ENCODE measurements at regions not wholly inside any gene's neighbourhood (a gene's known extent, or its start where the extent isn't known, plus 50 kb on each side); places are given as distances from the start of the nearest gene placed in this dataset.
"Not testable (repeated sequence)": the region's sequence is repeated elsewhere in the genome, so short reads cannot be mapped to it uniquely, and the experiment has no call there.

DNA sequence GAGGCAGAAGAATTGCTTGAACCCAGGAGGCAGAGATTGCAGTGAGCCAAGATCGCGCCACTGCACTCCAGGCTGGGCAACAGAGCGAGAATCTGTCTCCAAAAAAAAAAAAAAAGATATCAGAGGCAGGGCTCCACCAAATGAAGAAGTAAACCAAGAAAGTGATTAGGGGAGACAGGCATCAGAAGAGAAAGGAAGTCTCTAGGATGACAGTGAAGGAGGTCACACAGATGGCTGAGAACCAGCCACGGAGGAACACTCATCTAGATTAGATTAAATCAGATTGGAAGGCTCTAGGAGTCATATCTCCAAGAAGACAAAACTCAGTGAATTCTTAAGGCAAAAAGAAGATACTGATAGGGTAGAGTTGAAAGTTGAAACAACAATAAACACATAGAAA lies 102.2 kb upstream of the CCDC28A start:
- H3K27ac Mint-ChIP-seq: no peak overlapping the region
- no peak overlapping the region for H3K4me3 ChIP-seq (ENCODE audit: low read length)
- H3K27me3 Mint-ChIP-seq: no peaks in the 10 kb centered on the region
- H3K4me1 ChIP-seq (ENCODE audit: insufficient read depth, low read length): no peaks in the 10 kb centered on the region
- H3K36me3 ChIP-seq (ENCODE audit: insufficient read depth, low read length): no peaks in the 10 kb centered on the region
- H3K36me3 Mint-ChIP-seq (ENCODE audit: low read depth): no peaks in the 10 kb centered on the region
- ATAC-seq (ENCODE audit: poor library complexity) (no peak), DNase-seq (no peak)
- CTCF ChIA-PET: no interaction called here
- POLR2A ChIA-PET: no interaction called here
- TF ChIP-seq, protein P1, sequence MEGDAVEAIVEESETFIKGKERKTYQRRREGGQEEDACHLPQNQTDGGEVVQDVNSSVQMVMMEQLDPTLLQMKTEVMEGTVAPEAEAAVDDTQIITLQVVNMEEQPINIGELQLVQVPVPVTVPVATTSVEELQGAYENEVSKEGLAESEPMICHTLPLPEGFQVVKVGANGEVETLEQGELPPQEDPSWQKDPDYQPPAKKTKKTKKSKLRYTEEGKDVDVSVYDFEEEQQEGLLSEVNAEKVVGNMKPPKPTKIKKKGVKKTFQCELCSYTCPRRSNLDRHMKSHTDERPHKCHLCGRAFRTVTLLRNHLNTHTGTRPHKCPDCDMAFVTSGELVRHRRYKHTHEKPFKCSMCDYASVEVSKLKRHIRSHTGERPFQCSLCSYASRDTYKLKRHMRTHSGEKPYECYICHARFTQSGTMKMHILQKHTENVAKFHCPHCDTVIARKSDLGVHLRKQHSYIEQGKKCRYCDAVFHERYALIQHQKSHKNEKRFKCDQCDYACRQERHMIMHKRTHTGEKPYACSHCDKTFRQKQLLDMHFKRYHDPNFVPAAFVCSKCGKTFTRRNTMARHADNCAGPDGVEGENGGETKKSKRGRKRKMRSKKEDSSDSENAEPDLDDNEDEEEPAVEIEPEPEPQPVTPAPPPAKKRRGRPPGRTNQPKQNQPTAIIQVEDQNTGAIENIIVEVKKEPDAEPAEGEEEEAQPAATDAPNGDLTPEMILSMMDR (IDR thresholded peaks at IDR 0.05): no peak
- no peak overlapping the region for H3K4me3 Mint-ChIP-seq
- intact Hi-C loops (cut with DNase I, micrococcal nuclease): no loop called here
- H3K4me1 Mint-ChIP-seq (ENCODE audit: low read depth): no peaks in the 10 kb centered on the region
- no peaks in the 10 kb centered on the region for H3K9me3 ChIP-seq (ENCODE audit: control insufficient read depth in 1 of 2, insufficient read depth in 1 of 2, low read length in 2 of 2)
- H3K27me3 ChIP-seq (ENCODE audit: control insufficient read depth in 1 of 2, insufficient read depth in 2 of 2, low read length in 2 of 2): no peaks in the 10 kb centered on the region
- no peaks in the 10 kb centered on the region for H3K9me3 Mint-ChIP-seq
- no peak overlapping the region for H3K27ac ChIP-seq (ENCODE audit: low read depth in 1 of 2, low read length in 2 of 2)

DNA sequence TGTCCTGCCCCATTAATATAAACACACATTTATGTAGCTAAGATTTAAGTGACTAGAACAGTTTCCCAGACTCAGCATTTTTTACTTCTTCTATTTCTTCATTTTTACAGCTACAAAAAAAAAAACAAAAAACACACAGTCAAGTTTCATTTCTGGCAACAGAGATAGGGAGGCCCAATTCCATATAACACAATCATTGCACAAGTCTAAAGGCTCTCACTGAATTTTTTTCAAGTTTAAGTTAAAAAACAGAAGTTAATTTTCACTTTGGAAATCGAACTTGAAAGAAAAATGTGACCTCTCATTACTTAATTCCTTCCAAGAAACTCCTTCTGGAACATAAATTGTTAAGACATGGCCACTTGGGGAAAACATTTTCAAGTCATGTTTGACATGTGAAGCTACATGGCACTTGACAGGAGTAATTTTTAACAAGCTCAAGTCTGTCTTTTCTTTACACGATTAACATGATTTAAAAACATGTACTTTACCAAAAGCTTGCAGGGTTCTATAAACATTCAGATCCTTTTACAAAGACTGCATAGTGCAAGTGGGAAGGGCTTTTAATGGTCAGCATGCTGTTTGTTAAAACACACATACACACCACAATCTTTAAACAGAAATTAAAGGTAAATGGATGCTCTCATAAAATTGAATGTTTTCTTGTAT lies 100.1 kb upstream of the CCDC28A start:
- H3K27me3 ChIP-seq (ENCODE audit: control insufficient read depth in 1 of 2, insufficient read depth in 2 of 2, low read length in 2 of 2): no peaks in the 10 kb centered on the region
- no peaks in the 10 kb centered on the region for H3K9me3 ChIP-seq (ENCODE audit: control insufficient read depth in 1 of 2, insufficient read depth in 1 of 2, low read length in 2 of 2)
- Mint-ChIP-seq H3K9me3 (no peaks in the 10 kb centered on the region), H3K36me3 (ENCODE audit: low read depth) (no peaks in the 10 kb centered on the region), H3K27me3 (no peaks in the 10 kb centered on the region), H3K27ac (no peak overlapping the region), H3K4me3 (no peak overlapping the region), H3K4me1 (ENCODE audit: low read depth) (no peaks in the 10 kb centered on the region)
- no peak overlapping the region for H3K4me3 ChIP-seq (ENCODE audit: low read length)
- ATAC-seq (ENCODE audit: poor library complexity) (no peak), DNase-seq (no peak)
- no peak overlapping the region for H3K27ac ChIP-seq (ENCODE audit: low read depth in 1 of 2, low read length in 2 of 2)
- CTCF ChIA-PET: interaction anchor here (0.9 to 1.2 kb wide), 3 partner anchors 11 to 85 kb away, joined by 3 to 4 read pairs (median 3); no protein-coding TSS in a partner anchor
- TF ChIP-seq, protein P1 (IDR thresholded peaks at IDR 0.05): no peak
- intact Hi-C loops (cut with DNase I, micrococcal nuclease): no loop called here
- POLR2A ChIA-PET: interaction anchor here (0.7 kb wide), 1 partner anchor 566 kb away, joined by 3 read pairs; the partner anchor contains the start of gene PERP
- H3K4me1 ChIP-seq (ENCODE audit: insufficient read depth, low read length): no peaks in the 10 kb centered on the region
- no peaks in the 10 kb centered on the region for H3K36me3 ChIP-seq (ENCODE audit: insufficient read depth, low read length)

DNA sequence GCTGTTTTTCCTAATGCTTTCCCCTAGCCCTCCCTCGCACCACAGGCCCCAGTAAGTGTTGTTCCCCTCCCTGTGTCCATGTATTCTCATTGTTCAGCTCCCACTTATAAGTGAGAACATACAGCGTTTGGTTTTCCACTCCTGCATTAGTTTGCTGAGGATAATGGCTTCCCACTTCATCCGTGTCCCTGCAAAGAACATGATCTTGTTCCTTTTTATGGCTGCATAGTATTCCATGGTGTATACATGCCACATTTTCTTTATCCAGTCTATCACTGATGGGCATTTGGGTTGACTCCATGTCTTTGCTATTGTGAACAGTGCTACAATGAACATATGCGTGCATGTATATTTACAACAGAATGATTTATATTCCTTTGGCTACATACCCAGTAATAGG lies 99.1 kb upstream of the CCDC28A start:
- H3K27ac Mint-ChIP-seq; intact Hi-C loops (cut with DNase I, micrococcal nuclease); H3K27ac ChIP-seq (ENCODE audit: low read depth in 1 of 2, low read length in 2 of 2); H3K4me1 Mint-ChIP-seq (ENCODE audit: low read depth); ATAC-seq (ENCODE audit: poor library complexity); POLR2A ChIA-PET; H3K36me3 ChIP-seq (ENCODE audit: insufficient read depth, low read length); H3K9me3 ChIP-seq (ENCODE audit: control insufficient read depth in 1 of 2, insufficient read depth in 1 of 2, low read length in 2 of 2); H3K4me3 ChIP-seq (ENCODE audit: low read length); DNase-seq; CTCF ChIA-PET; H3K27me3 ChIP-seq (ENCODE audit: control insufficient read depth in 1 of 2, insufficient read depth in 2 of 2, low read length in 2 of 2); H3K4me3 Mint-ChIP-seq; H3K4me1 ChIP-seq (ENCODE audit: insufficient read depth, low read length); H3K36me3 Mint-ChIP-seq (ENCODE audit: low read depth); H3K27me3 Mint-ChIP-seq; H3K9me3 Mint-ChIP-seq: not testable (repeated sequence)

DNA sequence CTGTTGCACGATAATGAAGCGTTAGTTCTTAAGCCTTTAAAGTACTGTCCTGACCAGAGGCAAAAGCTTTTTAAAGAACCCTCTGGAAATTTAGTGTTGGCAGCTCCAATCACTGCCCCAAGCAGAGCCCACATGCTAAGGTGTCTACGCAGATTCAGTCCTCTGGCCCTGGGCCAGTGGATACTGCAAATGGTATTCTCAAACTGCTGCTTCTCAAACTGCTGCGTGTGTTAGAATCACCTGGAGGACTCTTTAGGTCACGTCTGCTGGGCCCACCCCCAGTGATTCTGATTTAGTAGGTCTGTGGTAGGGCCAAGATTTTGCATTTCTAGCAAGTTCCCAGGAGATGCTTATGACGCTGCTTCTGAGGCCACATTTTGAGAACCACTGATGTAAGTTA lies 96.0 kb upstream of the CCDC28A start:
- DNase-seq: no peak
- no peaks in the 10 kb centered on the region for H3K9me3 ChIP-seq (ENCODE audit: control insufficient read depth in 1 of 2, insufficient read depth in 1 of 2, low read length in 2 of 2)
- no peak overlapping the region for H3K27ac ChIP-seq (ENCODE audit: low read depth in 1 of 2, low read length in 2 of 2)
- POLR2A ChIA-PET: no interaction called here
- no peaks in the 10 kb centered on the region for H3K4me1 Mint-ChIP-seq (ENCODE audit: low read depth)
- CTCF ChIA-PET: no interaction called here
- H3K4me1 ChIP-seq (ENCODE audit: insufficient read depth, low read length): no peaks in the 10 kb centered on the region
- no peak overlapping the region for H3K4me3 ChIP-seq (ENCODE audit: low read length)
- no peak for ATAC-seq (ENCODE audit: poor library complexity)
- H3K36me3 Mint-ChIP-seq (ENCODE audit: low read depth): no peaks in the 10 kb centered on the region
- H3K4me3 Mint-ChIP-seq: no peak overlapping the region
- intact Hi-C loops (cut with DNase I, micrococcal nuclease): no loop called here
- no peak overlapping the region for H3K27ac Mint-ChIP-seq
- TF ChIP-seq, protein P1 (IDR thresholded peaks at IDR 0.05): no peak
- H3K9me3 Mint-ChIP-seq: no peaks in the 10 kb centered on the region
- peaks cover 0 to 3% of the 10 kb centered on the region in 2 experiments for H3K27me3 ChIP-seq (ENCODE audit: control insufficient read depth in 1 of 2, insufficient read depth in 2 of 2, low read length in 2 of 2)
- peaks cover 6% of the 10 kb centered on the region for H3K27me3 Mint-ChIP-seq
- H3K36me3 ChIP-seq (ENCODE audit: insufficient read depth, low read length): no peaks in the 10 kb centered on the region

Measured in CD4-positive, alpha-beta T cell (primary cell).